Cardiac fibroblast (primary cell): ENCODE measurements at regions not wholly inside any gene's neighbourhood (a gene's known extent, or its start where the extent isn't known, plus 50 kb on each side); places are given as distances from the start of the nearest gene placed in this dataset.

Experiments
- DNase-seq, 2 donors: peaks; one replicate each; pipeline versions ENCODE4 v3.0.0 to v3.0.0-alpha.2; 2010; ENCODE audit warnings: low read depth in 2 of 2
- H3K4me3 ChIP-seq, 2 donors: replicated peaks in 1 of 2; 1 replicate in 1 of 2; 2 replicates in 1 of 2; pipeline ENCODE4 v1.5.1; 2011; ENCODE audit warnings: low read depth in 2 of 2, low read length in 2 of 2, mild to moderate bottlenecking in 2 of 2, moderate library complexity in 1 of 2
- TF ChIP-seq, protein P1 (sequence below): IDR thresholded peaks from one replicate; pipeline ENCODE4 v1.5.1; 2011; ENCODE audit warnings: low read depth, mild to moderate bottlenecking, low read length, inconsistent platforms

DNA sequence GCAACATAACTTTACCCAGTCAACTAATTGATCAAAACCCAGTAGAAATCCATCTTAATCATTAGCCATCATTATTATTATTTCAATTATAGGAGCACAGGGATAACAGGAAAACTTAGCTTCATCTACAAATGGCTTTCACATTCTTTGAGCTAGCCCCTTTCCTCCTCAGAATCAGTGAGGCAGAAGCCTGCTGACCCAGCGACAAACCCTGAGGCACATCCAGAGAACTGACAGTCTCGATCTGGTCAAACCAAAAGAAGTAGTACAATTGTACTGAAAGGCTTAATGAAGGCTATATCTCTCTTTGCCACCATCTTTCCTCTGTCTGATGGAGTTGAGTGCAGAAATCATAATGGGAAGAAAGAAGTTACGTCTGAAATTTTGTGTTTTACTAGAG is 109.8 kb upstream of the ARID2 start:
- no peak overlapping the region for H3K4me3 ChIP-seq
- no peak for DNase-seq
- TF ChIP-seq, protein P1, sequence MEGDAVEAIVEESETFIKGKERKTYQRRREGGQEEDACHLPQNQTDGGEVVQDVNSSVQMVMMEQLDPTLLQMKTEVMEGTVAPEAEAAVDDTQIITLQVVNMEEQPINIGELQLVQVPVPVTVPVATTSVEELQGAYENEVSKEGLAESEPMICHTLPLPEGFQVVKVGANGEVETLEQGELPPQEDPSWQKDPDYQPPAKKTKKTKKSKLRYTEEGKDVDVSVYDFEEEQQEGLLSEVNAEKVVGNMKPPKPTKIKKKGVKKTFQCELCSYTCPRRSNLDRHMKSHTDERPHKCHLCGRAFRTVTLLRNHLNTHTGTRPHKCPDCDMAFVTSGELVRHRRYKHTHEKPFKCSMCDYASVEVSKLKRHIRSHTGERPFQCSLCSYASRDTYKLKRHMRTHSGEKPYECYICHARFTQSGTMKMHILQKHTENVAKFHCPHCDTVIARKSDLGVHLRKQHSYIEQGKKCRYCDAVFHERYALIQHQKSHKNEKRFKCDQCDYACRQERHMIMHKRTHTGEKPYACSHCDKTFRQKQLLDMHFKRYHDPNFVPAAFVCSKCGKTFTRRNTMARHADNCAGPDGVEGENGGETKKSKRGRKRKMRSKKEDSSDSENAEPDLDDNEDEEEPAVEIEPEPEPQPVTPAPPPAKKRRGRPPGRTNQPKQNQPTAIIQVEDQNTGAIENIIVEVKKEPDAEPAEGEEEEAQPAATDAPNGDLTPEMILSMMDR, result no peak

DNA sequence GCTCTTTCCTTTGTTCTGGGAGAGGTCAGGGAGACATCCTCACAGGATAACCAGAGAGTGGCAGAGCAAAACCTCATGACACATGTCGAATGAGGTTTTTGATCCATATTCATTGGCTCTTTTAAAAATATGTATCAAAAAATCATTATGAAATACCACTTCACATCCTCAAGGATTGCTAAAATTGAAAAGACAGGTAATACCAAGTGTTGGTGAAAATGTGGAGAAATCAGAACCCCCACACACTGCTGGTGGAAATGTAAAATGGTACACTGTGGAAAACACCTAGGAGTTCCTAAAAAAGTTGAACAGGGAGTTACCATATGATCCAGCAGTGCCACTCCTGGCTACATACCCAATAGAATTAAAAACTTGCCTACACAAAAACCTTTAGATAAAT is 107.8 kb upstream of the ARID2 start:
- TF ChIP-seq, protein P1, result no peak

DNA sequence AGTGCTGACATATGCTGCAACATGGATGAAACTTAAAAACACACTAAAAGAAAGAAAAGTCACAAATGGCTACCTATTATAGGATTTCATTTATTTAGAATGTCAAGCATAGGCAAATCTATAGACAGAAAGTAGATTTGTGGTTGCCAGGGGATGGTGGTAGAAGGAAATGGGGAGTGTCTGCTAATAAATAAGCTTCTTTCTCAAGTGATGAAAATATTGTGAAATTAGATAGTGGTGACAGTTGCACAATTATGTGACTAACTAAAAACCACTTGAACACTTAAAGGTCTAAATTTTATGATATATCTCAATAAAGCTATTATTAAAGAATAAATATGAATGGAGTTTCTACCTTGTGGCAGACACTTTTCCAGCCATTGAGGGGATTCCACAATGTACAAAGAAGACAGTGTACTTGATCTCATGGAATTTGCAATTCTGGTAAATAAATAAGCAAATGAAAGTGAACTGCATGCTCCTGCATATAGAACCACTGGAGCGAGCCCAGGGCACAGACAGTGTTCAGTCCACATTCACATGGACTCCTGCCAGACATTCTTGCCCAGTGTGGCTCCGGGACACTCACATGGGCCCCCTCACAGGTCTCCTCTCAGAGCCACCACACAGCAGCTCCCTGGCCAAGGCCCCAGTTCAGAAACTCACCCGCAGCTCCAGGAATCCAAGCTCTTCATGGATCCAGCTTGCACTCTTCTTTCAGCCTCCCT is 107.1 kb upstream of the ARID2 start:
- TF ChIP-seq, protein P1, result no peak
- DNase-seq, result no peak
- no peak overlapping the region for H3K4me3 ChIP-seq

More for the DNA sequence above, 107.8 kb upstream of the ARID2 start:
- no peak for DNase-seq
- H3K4me3 ChIP-seq, result no peak overlapping the region

DNA sequence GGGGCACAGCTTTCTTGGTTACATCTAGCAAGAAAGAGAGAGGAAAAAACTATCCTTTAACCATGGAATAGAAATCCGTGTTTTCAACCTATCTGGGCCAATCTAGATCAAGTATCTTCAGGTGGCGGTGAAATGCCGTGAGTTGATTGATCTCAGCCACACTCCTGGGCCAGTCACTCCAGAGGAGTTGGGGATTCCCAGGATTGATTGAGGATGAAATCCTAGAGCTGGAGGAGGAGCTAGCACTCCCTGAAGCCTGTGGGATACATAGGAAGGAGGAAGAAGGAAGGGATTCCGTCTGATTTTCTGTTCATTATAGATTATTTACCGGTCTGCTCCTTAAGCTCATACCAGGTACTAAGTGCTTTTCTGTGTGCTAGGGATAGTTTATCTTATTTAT is 106.3 kb upstream of the ARID2 start:
- no peak overlapping the region for H3K4me3 ChIP-seq
- DNase-seq, result no peak
- TF ChIP-seq, protein P1, result no peak

DNA sequence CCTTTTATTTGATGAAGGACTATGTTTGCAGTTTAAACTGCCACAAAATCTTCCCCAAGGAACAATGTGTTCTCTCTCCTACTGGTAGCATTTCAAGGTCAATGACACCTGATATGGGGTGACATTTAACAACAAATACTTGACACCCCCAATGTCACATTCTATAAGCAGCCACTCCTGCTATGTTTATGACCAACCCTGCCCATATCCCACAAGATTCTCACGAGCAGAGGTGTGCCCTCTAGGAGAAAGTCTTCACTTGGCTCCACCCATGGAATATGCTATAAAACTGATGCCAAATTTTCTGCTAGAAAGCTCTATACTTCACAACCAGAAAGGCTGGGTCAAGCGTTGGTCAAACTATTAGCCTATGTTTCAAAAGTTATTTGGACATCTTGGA is 105.6 kb upstream of the ARID2 start:
- no peak for DNase-seq
- H3K4me3 ChIP-seq, result no peak overlapping the region
- TF ChIP-seq, protein P1, result no peak

DNA sequence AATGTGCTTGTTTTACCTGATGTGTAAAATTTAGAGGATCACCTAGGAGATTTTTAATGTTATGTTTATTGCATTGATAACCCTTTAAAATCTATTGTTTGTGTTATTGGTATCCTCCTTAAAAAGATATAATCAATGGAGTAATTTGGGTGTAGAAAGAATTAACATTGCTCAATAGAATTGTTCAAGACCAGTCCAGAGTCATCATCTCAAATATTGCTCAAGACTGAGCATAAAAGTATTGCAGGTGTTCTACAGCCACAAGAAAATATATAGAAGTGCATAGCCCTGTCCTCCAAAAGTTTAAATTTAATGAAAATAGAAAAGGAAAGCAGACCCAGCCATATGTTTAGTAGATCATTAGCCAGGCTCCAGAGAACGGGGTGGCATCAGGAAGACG is 102.5 kb upstream of the ARID2 start:
- TF ChIP-seq, protein P1, result no peak
- no peak for DNase-seq

More for the DNA sequence above, 102.5 kb upstream of the ARID2 start:
- no peak overlapping the region for H3K4me3 ChIP-seq
